NB4 (cell line): ENCODE measurements at regions not wholly inside any gene's neighbourhood (a gene's known extent, or its start where the extent isn't known, plus 50 kb on each side); places are given as distances from the start of the nearest gene placed in this dataset.

Source experiments
- CTCF ChIP-seq: IDR thresholded peaks from one replicate; pipeline ENCODE4 v1.5.1; 2012; ENCODE audit warnings: low read depth, low read length
- MAX ChIP-seq: IDR thresholded peaks from 2 replicates; pipeline ENCODE4 v1.6.1; 2011; ENCODE audit warnings: low read depth, low read length
- MYC ChIP-seq: IDR thresholded peaks from 2 replicates; pipeline ENCODE4 v1.6.1; 2011; ENCODE audit warnings: low read depth, low read length
- POLR2A ChIP-seq: IDR thresholded peaks from 2 replicates; pipeline ENCODE4 v1.6.1; 2011; ENCODE audit warnings: mild to moderate bottlenecking; ENCODE audit not compliant: insufficient read length; ENCODE audit errors: extremely low read depth

GRCh38 chr20:39936401-39936800 lies 752.6 kb downstream of the MAFB start:
- TF ChIP-seq CTCF (no peak), POLR2A (no peak), MAX (no peak), MYC (no peak)
